HG03196 (cell line): ENCODE measurements at regions not wholly inside any gene's neighbourhood (a gene's known extent, or its start where the extent isn't known, plus 50 kb on each side); places are given as distances from the start of the nearest gene placed in this dataset.
"Not testable (repeated sequence)": the region's sequence is repeated elsewhere in the genome, so short reads cannot be mapped to it uniquely, and the experiment has no call there.

Source experiments
- ATAC-seq: cut with Tn5 transposase; IDR thresholded peaks from one replicate; pipeline ENCODE4 v1.9.1; 2021; ENCODE audit not compliant: unreplicated experiment

DNA sequence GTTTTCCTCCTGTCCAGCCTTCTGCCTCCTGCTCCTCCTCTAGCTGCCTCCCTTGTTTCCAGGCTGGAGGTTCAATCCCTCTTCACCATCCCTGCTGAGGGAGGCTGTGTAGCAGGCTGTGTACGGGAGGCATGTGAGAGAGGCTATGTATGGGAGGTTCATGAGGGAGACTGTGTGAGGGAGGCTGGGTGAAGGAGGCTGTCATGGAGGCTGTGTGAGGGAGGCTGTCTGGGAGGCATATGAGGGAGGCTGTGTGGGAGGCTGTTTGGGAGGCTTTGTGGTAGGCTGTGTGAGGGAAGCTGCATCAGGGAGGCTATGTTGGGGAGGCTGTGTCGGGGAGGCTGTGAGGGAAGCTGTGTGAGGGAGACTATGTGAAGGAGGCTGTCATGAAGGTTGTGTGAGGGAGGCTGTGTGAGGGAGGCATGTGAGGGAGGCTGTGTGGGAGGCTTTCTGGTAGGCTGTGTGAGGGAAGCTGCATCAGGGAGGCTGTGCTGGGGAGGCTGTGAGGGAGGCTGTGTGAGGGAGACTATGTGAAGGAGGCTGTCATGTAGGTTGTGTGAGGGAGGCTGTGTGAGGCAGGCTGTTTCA lies 123.7 kb upstream of the RNF32 start:
- ATAC-seq, result no peak

DNA sequence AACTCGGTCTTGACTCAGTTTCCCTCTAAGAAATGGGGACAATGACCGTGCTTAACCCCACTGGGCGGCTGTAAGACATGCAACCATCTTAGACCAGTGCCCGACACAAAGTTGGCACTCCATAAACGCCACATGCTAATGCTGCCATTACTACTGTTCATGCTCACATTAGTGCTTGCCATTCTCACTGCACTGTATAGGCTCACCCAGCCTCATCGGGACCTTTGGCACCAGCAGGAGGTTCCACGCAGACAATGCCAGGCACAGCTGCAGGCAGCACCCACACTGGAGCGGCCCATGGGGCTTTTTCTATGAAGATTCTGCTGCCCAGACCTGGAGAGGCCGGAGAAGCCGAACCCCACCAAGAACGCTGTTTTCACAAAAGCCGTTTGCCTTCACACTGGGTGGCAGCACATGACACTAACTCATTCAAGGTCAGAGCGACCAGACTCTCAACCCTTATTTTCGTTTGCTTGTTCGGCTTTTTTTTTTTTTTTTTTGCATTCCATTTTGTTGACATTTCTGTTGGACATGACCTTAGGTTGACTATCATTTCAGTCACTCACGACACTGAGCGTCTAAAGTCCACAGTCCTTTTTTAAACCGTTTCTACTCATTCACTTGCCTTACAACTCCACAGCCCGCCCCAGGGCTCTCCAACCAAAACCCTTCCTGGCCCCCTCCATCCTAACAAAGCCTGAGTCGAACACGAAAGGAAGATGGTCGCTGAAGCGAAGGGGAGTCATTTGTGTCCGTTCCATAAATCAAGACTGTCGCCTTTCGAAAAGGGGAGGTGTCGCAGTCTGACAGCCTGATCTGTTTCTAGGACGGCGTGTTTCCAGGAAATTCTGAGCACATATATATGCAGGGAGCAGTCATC lies 124.4 kb upstream of the RNF32 start:
- no peak for ATAC-seq

DNA sequence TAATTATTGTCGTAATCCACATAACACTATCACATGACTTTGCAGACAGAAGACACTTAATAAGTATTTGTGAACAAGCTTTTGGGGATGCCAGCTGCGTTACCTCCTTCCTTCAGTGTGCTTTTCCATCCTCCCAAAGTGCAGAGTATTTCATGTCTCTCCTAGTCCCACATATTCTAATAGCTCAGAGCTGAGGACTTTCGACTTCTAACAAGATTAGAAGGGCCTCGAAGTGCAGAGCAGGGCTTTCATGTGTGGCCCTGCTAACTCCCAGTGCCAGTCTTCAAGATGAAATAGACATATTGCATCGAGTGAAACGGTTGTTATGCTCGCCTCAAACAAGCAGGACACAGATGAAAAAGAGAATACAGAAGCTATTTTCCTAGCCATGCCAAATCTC lies 125.7 kb upstream of the RNF32 start:
- ATAC-seq, result no peak

DNA sequence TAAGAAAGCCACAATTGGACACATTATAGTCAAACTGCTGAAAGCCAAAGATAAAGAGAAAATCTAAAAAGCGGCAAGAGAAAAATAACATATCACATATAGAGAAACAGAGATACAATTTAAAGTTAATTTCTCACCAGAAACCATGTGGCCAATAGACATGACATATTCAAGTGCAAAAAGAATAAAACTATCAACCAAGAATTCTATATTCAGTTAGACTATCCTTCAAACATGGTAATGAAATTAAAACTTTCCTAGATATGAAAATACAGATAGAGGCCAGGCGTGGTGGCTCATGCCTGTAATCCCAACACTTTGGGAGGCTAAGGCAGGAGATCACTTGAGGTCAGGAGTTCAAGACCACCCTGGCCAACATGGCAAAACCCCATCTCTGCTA lies 129.1 kb upstream of the RNF32 start:
- no peak for ATAC-seq

DNA sequence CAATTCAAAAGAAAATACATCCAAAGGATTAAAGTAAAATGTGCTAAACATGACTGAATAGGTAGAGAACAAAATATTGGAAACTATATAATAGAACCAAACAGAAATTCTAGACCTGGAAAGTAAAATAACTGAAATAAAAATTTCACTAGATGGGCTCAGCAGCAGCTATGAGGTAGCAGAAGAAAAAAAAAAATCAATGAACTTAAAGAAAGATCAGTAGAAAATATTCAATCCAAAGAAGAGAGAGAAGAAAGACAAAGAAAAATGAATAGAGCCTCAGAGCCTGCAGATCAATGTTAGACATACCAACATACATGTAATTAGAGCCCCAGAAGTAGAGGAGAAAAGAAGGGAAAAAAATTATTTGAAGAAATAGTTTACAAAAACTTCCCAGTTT lies 129.6 kb upstream of the RNF32 start:
- no peak for ATAC-seq

DNA sequence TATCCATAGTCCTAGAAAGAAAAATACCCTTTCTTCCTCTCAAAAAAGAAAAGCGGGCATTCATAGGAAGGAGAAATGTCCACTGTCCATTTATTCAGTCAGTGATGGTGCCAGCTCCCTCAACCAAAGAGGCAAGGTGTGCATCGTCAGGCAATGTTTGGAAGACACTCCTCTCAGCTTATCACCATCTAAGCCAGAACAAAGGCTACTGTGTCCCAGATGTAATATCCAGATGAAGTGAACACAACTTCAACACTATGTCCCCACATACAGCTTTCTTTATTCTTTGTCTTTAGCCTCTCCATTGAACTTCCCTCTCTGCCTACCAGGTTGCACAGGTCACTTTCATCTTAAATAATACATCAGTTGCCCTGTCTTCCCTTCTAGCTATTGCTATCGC lies 131.4 kb upstream of the RNF32 start:
- ATAC-seq, result no peak

DNA sequence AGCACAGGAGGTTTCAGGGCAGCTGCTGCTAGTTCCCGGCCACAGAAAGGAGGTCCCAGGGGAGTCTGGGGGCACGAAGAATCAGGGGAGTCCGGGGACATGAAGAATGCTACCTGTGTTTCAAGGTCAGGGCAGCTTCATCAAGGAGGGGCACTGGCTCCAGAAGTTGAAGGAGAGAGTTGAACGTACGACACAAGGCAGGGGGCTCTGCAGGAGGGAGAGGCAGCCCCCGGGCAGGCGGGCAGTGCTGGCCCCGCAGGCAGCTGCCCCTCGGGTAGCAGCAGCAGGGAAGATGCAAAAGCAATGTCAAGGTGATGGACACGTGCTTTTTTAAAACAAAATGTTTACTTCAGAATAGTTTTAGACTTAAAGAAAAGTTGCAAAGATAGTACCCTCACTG lies 134.7 kb upstream of the RNF32 start:
- no peak for ATAC-seq

DNA sequence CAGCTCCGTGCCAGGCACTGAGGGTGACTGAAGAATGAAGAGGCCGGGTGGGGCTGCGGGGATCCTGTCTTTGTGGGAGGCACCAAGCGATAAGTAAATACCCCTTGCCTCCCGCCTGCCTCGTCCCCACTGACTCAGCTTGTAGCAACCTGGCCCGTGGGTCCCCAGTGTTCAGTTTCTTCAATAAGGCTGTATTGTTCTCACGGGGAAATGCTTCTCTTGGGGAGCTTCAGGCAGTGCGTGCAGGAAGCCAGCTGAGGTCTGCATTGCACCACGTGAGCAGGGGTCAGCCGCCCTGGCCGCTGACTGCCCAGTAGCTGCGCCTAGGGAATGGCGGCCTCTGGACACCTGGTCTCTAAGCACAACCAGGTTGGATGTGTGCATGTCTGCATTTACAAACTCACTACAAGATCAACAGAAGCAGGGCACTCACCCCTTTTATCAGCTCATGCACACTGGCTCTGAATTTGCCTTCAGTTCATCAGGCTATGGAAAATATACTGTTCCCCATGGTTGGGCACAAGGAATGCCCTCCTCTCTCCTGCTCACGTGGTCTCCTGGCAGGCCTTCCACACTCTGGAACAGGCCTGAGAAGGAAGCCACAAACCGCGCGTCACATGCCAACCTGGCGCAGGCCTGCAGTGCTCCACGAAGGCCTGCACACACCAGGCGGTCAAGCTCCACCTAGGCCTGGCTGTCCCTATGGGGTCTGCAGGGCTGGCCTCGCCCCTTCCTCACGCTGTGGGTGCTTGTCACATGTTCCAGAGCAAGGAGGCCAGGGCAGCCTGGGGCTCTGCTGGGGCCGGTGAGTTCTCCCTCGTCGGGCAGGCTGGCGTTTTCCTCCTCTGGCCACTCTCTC lies 135.7 kb upstream of the RNF32 start:
- no peak for ATAC-seq

GRCh38 chr7:156504006-156504405 lies 136.6 kb upstream of the RNF32 start:
- ATAC-seq, result no peak

DNA sequence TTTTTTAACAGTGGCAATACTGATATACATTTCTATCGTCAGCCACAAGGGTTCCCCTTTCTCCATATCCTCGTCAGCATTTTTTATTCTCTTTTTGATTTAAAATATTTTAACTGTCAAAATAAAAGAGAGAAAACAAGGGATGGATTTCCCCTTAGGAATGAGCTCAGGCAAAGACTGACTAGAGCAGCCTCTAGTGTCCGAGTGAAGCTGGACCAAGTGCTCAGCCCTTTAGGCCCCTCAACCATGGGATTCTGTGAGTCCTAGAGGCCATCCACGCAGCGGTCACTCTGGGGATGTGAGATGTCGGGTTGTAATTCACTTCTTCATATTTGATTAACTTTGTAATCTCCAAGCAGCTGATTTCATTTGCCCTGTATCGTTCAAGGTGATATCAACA lies 137.4 kb upstream of the RNF32 start:
- ATAC-seq, result no peak

GRCh38 chr7:156501815-156502214 lies 138.8 kb upstream of the RNF32 start:
- ATAC-seq, result not testable (repeated sequence)

GRCh38 chr7:156499247-156499881 lies 141.2 kb upstream of the RNF32 start:
- ATAC-seq, result no peak

DNA sequence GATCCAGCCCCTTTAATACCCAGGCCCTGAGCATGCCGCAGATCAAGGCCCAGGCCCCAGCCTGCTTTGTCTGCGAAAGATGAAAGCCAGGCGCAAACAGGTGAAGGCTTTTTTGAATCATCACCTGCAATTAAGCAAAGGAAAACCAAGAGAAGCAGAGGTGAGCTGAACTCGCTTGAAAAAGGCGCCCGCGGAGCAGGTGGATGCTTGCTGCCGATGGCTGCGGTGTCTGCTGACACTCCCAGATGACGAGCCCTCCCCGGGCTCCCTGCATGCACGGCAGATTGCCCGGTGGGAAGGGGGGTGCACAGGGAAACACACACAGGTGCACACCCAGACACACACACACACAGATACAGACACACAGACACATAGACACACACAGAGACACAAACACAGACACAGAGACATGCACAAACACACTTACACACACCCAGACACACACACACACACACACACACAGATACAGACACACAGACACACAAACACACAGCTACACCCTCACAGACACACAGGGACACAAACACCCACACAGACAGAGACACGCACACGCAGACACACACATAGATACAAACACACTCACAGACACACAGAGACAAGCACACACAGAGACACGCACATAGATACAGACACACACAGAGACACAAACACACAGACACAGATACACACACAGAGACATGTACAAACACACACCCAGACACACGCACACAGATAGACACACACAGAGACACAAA lies 142.6 kb upstream of the RNF32 start:
- ATAC-seq, result no peak

DNA sequence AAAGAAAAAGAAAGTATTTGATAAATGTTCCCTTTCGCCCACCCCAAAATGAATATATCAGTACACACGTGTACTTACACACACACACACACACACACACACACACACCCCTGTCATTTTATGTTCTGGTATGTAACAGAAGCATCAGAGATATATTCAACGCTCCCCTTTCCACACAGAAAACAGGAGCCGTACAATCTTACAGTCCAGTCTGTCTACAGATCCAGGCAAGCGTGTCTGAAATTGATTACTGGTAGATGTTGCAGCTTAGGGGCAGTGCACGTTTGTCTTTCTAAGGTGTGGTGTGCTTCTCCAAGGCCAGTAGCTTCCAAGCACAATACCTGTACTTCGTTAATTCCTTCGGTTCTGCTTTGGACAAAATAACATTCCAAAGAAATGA lies 143.7 kb upstream of the RNF32 start:
- ATAC-seq, result no peak

GRCh38 chr7:156496363-156496769 lies 144.2 kb upstream of the RNF32 start:
- ATAC-seq, result no peak

DNA sequence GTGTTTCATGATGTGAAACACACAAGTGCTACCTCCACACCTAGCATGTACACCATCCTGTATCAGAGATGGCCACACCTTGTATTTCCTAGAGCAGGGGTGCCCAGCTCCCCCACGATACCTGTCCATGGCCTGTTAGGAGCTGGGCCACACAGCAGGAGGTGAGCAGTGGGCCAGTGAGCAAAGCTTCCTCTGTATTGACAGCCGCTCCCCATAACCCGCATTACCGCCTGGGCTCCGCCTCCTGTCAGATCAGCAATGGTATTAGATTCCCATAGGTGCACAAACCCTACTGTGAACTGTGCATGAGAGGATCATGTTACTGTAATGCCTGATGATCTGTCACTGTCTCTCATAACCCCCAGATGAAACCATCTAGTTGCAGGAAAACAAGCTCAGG lies 145.6 kb upstream of the RNF32 start:
- ATAC-seq, result no peak

GRCh38 chr7:156493942-156494341 lies 146.6 kb upstream of the RNF32 start:
- ATAC-seq, result no peak

- no peak for ATAC-seq
These were observed 148.4 kb upstream of the RNF32 start for GRCh38 chr7:156492170-156492569.

GRCh38 chr7:156491435-156491834 lies 149.1 kb upstream of the RNF32 start:
- ATAC-seq, result no peak

DNA sequence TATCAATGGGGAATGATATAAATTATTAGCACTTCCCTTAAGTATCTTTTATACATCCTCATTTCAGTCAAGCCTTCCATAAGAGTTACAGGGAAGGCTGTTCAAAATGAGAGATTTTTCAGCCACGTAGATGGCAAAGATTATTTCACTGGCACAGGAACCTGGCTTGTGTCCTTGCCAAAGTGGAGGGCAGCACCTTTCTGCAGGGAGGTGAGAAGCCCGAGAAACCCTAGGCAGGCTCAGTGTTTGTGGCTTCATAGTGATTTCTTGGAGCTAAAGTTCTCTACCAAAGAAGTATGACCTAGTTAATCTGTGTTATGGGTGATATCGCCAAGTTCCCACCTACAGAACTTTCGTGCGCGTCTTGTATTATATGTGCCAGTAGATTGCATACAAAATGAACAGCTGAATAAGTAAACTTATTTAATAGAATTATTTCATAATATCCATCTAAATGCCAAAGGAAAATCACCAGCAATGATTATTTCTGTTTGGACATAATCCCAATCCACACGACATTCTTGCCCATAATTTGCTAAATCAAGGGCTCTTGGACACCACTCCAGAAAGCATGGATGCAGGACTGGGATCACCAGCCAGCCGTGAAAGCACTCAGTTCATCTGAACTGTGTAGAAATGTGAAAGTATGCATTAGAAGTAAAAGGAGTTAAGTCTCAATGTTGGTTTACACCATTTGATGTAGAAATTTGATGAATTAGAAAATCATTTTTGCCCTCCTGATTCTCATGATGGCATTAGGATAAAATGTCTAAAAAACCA lies 150.4 kb upstream of the RNF32 start:
- ATAC-seq, result no peak
